KMS-11 (cell line): ENCODE measurements at regions not wholly inside any gene's neighbourhood (a gene's known extent, or its start where the extent isn't known, plus 50 kb on each side); places are given as distances from the start of the nearest gene placed in this dataset.

Source experiments
- H2AFZ ChIP-seq: fragments of 200-600 bp; sonication (generic); 2 replicates; pipeline ENCODE4 v1.6.1; 2016; ENCODE audit warnings: antibody characterized with exemption, mixed run types, low read depth
- H3K27ac ChIP-seq: fragments of 200-600 bp; sonication (generic); 2 replicates; pipeline ENCODE4 v1.6.1; 2016; ENCODE audit warnings: mild to moderate bottlenecking, mixed run types
- H3K27me3 ChIP-seq: fragments of 200-600 bp; sonication (generic); 2 replicates; pipeline ENCODE4 v1.6.1; 2017; ENCODE audit warnings: mild to moderate bottlenecking, low read depth, mixed run types, moderate library complexity; ENCODE audit not compliant: insufficient read depth
- H3K36me3 ChIP-seq: fragments of 200-600 bp; sonication (generic); 2 replicates; pipeline ENCODE4 v1.6.1; 2017; ENCODE audit warnings: mild to moderate bottlenecking, mixed run types; ENCODE audit not compliant: insufficient read depth
- H3K4me1 ChIP-seq: fragments of 200-600 bp; sonication (generic); 2 replicates; pipeline ENCODE4 v1.6.1; 2016; ENCODE audit warnings: mild to moderate bottlenecking, low read depth, mixed run types; ENCODE audit not compliant: poor library complexity, severe bottlenecking
- H3K4me2 ChIP-seq: fragments of 200-600 bp; sonication (generic); 2 replicates; pipeline ENCODE4 v1.7.0; 2016; ENCODE audit warnings: mild to moderate bottlenecking, mixed run types
- H3K4me3 ChIP-seq: fragments of 200-600 bp; sonication (generic); IDR thresholded peaks from 2 replicates; pipeline ENCODE4 v1.6.1; 2017; ENCODE audit warnings: low read depth, low read length, mixed read lengths; ENCODE audit not compliant: insufficient read depth
- H3K79me2 ChIP-seq: fragments of 200-600 bp; sonication (generic); 2 replicates; pipeline ENCODE4 v1.6.1; 2016; ENCODE audit warnings: low read depth, mixed run types; ENCODE audit not compliant: insufficient read depth
- H3K9ac ChIP-seq: fragments of 200-600 bp; sonication (generic); 2 replicates; pipeline ENCODE4 v1.6.1; 2016; ENCODE audit warnings: mild to moderate bottlenecking, mixed run types
- H4K20me1 ChIP-seq: fragments of 200-600 bp; sonication (generic); 2 replicates; pipeline ENCODE4 v1.6.1; 2016; ENCODE audit warnings: mild to moderate bottlenecking, mixed run types; ENCODE audit not compliant: insufficient read depth
- TF ChIP-seq, protein P1 (sequence below): fragments of 200-600 bp; sonication (generic); conservative IDR thresholded peaks from 2 replicates; pipeline ENCODE4 v1.6.1; 2017; ENCODE audit warnings: low read depth, mild to moderate bottlenecking, antibody characterized with exemption, low read length, moderate library complexity, mixed read lengths

- TF ChIP-seq, protein P1, sequence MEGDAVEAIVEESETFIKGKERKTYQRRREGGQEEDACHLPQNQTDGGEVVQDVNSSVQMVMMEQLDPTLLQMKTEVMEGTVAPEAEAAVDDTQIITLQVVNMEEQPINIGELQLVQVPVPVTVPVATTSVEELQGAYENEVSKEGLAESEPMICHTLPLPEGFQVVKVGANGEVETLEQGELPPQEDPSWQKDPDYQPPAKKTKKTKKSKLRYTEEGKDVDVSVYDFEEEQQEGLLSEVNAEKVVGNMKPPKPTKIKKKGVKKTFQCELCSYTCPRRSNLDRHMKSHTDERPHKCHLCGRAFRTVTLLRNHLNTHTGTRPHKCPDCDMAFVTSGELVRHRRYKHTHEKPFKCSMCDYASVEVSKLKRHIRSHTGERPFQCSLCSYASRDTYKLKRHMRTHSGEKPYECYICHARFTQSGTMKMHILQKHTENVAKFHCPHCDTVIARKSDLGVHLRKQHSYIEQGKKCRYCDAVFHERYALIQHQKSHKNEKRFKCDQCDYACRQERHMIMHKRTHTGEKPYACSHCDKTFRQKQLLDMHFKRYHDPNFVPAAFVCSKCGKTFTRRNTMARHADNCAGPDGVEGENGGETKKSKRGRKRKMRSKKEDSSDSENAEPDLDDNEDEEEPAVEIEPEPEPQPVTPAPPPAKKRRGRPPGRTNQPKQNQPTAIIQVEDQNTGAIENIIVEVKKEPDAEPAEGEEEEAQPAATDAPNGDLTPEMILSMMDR: no peak
- Histone ChIP-seq H3K4me3 (no peak overlapping the region), H3K4me1 (no peaks in the 10 kb centered on the region), H3K36me3 (no peaks in the 10 kb centered on the region), H3K27ac (no peak overlapping the region), H2AFZ (no peak overlapping the region), H3K9ac (no peak overlapping the region), H4K20me1 (no peaks in the 10 kb centered on the region), H3K27me3 (no peaks in the 10 kb centered on the region), H3K4me2 (no peak overlapping the region), H3K79me2 (no peaks in the 10 kb centered on the region)
Measured at GRCh38 chr6:1230689-1231605, 81.0 kb upstream of the FOXQ1 start.

DNA sequence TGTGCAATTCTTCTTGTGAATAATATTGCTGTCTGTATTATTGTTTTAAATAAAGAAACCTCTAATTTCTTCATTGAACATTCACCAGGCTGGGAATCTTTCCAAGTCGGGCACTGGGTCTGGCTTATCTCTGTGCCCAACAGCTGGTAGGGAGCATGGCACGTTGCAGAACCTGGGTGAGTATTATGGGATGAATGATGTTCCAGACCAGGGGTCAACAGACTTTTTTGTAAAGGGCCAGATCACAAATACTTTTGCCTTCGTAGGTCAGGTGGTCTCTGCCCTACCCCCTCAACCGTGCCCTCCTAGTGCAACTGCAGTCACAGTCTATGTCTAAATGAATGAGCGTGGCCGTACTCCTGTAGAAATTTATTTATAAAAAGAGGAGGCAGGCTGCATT is 81.6 kb upstream of the FOXQ1 start:
- Histone ChIP-seq H3K27ac (no peak overlapping the region), H3K4me3 (no peak overlapping the region), H2AFZ (no peak overlapping the region), H3K4me2 (no peak overlapping the region), H3K27me3 (no peaks in the 10 kb centered on the region), H3K4me1 (no peaks in the 10 kb centered on the region), H3K9ac (no peak overlapping the region), H3K79me2 (no peaks in the 10 kb centered on the region), H4K20me1 (no peaks in the 10 kb centered on the region), H3K36me3 (no peaks in the 10 kb centered on the region)
- TF ChIP-seq, protein P1: no peak

GRCh38 chr6:1229808-1230207 is 82.1 kb upstream of the FOXQ1 start:
- Histone ChIP-seq H3K9ac (no peak overlapping the region), H3K4me2 (no peak overlapping the region), H3K79me2 (no peaks in the 10 kb centered on the region), H2AFZ (no peak overlapping the region), H4K20me1 (no peaks in the 10 kb centered on the region), H3K27ac (no peak overlapping the region), H3K36me3 (no peaks in the 10 kb centered on the region), H3K4me3 (no peak overlapping the region), H3K4me1 (no peaks in the 10 kb centered on the region), H3K27me3 (no peaks in the 10 kb centered on the region)
- TF ChIP-seq, protein P1: no peak

GRCh38 chr6:1229301-1229700 is 82.6 kb upstream of the FOXQ1 start:
- Histone ChIP-seq H3K79me2 (no peaks in the 10 kb centered on the region), H3K4me3 (no peak overlapping the region), H2AFZ (no peak overlapping the region), H3K9ac (no peak overlapping the region), H3K27me3 (no peaks in the 10 kb centered on the region), H3K36me3 (no peaks in the 10 kb centered on the region), H4K20me1 (no peaks in the 10 kb centered on the region), H3K4me2 (no peak overlapping the region), H3K4me1 (no peaks in the 10 kb centered on the region), H3K27ac (no peak overlapping the region)
- TF ChIP-seq, protein P1: no peak
